HG02884 (cell line): ENCODE measurements at regions not wholly inside any gene's neighbourhood (a gene's known extent, or its start where the extent isn't known, plus 50 kb on each side); places are given as distances from the start of the nearest gene placed in this dataset.
"Not testable (repeated sequence)": the region's sequence is repeated elsewhere in the genome, so short reads cannot be mapped to it uniquely, and the experiment has no call there.

ENCODE experiments used
- ATAC-seq: cut with Tn5 transposase; IDR thresholded peaks from one replicate; pipeline ENCODE4 v1.9.1; 2021; ENCODE audit warnings: mild to moderate bottlenecking, moderate library complexity; ENCODE audit not compliant: unreplicated experiment

DNA sequence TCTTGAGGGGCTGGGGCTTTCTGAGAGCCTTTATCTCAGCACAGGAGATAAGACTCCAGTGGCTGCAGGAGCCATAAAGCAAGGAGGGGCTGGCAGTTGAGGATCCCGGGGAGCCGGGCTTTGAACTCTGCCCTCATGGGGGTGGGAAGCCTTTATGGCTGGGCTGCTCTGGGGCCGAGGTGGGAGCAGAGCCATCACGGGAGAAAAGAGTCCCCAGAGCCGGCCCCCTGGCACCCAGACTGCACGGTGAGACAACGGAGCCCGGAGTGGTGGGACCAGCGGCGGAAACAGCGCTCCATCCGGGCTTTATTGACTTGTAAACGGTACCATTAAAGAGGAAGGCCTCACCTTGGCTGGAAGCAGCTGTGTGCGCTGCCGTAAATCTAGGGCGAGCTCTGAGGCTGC is 162.6 kb downstream of the MYCN start:
- ATAC-seq = no peak

DNA sequence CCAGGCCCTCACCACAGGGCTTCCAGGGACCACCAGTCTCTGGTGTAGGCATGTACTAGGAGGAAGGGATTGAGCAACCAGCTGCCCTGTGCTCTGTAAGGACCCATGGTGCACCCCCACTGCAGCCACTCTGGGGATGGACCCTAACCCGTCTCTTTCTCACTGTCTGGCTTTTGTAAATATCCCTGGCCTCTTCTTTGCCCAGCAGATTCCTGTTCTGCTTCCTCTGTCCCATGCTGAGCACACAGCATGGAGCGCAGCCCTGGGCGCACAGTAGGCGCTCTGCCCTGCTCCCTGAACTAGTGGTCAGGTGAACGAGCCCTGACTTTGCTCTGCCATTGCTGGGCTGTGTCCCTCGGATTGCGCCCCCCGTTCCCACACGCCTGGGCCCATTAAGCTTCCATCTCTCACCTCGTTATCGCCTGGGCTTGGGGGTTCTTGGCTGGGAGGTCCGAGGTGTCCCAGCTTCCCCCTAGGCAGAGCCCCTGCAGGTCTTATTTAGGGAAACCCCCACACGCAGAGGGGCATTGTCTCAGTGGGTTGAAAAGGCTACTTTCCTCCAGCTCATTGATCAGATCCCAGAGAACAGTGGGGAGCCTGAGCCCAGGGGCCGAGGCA is 162.1 kb downstream of the MYCN start:
- no peak for ATAC-seq

DNA sequence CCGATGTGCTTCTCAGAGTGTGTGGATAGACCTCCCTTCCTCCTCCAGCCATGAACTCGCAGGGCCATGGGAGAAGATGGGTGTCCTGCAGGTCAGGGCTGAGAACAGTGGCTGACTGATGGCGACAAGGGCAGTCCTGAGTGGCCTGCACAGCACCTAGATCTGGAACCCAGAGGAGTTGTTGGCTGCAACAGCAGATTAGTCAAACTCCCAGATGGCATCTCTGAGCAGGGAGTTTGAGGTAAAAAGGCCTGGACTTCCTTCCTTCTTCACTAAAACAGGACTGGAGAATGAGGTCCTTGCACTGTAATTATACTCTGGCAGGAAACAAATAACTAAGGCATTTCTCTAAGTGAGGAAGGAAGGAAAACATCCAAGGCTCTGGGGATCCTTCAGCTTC is 160.8 kb downstream of the MYCN start:
- ATAC-seq = no peak

DNA sequence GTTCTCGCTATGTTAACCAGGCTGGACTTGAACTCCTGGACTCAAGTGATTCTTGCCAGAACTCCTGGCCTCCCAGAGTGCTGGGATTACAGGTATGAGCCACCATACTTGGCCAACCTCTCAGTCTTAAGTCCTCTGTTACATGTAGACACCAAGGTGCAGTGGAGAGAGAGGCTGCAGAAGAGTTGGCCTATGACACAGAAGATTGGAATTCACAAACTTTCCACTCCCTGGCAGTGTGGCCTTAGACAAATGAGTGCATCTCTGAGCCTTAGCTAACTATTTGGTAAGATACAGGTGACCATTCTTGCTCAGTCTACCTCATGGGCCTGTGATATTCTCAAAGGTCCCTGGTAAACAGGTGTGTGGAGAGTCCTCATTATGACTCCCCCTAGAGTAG is 159.7 kb downstream of the MYCN start:
- ATAC-seq = no peak

DNA sequence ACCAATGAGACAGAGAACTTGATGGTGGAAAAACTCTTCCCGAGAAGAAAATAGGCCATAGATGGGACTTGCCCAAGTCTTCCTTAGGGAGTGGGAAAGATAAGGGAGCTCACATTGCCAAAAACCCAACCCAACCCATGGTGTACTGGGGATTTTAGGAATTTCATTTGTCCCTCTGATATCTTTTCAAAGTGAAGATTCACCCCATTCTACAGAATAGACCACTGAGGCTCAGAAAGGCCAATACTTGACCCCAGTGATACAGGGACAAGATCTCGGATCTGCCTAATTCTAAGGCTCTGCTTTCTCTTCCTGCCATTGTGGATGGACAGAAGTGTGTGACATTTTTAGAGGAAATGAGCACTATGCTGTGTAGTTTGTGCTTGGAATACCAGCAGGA is 159.0 kb downstream of the MYCN start:
- no peak for ATAC-seq

DNA sequence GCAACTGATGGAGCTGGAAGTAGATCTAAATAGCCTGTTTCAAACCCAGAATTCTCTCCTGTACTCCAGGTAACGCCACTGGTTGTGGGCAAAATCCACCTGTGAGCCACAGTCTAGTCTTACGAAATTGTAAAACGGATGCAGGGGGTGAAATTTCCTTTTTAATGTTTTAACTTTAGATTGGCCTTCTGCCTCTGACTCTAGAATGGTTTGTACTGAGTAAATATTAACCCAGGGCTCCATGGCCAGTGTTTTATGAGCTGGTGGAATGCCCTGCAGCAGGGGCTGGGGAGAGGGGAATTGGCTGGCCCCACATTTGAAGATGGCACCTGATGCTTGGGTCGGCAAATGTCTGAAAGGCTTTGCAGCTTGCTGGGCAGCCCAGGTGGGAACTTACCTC is 156.6 kb downstream of the MYCN start:
- no peak for ATAC-seq

DNA sequence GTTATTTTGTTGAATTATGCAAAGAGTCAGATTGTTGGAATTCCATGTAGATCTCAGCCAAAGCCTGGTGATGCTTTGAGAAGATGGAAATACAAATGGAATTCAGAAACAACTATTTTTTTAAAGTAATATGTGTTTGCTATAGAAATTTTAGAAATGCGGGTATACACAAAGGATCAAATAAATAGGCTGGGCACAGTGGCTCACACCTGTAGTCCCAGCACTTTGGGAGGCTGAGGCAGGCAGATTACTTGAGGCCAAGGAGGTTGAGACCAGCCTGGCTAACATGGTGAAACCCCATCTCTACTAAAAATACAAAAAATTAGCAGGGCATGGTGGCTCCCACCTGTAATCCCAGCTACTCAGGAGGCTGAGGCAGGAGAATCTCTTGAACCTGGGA is 155.1 kb downstream of the MYCN start:
- ATAC-seq = not testable (repeated sequence)

DNA sequence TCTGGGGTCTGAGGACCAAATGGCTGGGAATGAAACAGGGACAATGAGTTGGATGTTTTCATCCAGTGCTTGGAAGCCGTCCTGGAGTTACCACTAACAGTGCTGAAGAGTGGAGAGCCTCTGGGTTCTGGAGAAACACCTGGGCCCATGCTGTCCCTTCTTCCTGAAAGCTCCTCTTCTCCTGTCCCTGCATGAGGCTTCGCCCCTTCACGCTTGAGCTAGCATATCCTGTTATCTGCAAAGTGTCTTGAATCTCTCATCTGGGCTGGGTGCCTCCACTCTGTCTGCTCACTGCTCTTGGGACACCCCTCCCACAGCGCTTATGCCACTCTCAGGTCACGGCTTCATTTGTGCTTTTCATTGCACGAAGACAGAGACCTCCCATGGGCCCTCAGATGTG is 154.5 kb downstream of the MYCN start:
- ATAC-seq = no peak

DNA sequence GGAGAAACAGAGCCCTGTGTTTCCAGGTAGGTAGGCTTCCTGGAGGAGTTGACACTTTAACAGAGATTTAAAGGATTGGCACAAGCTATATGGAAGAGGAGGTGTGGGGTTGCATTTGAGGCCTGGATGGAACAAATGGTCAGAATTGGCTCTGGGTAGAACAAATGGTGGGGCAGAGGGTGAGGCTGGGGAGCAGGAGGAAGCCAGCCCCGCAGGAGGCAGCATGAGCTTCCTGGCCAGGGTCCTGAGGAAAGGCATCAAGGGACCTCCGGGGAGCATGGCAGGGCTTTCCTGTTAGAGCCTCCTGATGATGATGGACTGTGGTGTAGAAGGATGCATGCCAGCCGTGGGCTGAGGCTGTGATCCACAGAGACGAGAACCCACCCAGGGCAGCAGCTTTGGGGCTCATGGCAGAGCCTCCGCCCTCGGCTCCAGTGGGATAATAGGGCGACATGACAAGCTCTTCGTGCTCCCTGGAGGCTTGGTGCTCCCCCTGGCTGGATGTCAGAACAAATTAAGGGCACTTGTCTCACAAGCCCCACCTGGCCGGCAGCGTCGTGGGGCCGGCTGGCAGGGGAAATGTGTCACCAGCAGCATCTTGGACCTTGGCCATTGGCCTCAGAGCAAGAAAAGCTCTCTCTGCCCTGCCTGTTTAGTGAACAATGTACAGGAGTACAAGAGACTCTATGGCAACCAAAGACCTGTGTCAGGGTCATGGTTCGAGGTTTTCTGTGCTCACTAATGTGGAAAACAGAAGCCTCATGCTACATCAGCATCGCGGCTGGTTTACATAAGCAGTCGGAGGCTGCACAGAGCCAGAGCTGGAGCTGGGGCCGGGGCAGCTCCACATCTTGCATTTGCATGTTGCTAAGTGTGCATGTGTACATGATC is 153.5 kb downstream of the MYCN start:
- ATAC-seq = no peak

DNA sequence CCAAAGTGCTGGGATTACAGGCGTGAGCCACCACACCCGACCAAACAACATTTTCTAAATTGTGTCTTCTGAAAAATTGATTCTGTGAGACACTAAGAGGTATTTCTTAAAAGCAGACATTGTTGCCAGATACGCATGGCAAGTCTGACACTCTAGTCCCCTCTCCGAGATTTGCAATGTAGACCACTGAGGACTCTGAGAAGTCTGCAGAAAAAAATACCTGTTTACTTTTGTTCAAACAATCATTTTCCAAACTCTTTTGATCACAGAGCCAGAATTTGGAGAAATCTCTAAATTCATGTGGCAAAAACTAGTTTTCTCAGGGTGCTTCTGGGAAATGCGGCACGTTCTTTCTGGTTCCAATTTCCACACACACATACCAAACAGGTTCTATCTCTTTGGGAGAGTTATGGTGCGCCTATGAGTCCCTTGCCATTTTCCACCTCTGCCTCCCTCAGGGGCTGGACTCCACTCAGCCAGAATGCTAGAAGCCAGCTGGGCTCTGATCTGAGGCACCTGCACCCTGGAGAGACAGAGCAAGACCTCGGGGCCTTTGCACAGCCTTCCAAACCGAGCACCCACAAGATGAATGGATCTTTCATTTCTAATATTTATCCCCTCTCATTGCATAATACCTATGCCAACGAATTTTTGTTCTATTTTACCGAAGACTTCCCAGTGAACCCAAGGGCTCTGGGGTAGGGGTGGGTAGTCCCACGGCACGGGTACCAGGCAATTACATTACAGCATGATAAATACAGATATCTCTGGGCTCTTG is 152.7 kb downstream of the MYCN start:
- ATAC-seq = no peak

DNA sequence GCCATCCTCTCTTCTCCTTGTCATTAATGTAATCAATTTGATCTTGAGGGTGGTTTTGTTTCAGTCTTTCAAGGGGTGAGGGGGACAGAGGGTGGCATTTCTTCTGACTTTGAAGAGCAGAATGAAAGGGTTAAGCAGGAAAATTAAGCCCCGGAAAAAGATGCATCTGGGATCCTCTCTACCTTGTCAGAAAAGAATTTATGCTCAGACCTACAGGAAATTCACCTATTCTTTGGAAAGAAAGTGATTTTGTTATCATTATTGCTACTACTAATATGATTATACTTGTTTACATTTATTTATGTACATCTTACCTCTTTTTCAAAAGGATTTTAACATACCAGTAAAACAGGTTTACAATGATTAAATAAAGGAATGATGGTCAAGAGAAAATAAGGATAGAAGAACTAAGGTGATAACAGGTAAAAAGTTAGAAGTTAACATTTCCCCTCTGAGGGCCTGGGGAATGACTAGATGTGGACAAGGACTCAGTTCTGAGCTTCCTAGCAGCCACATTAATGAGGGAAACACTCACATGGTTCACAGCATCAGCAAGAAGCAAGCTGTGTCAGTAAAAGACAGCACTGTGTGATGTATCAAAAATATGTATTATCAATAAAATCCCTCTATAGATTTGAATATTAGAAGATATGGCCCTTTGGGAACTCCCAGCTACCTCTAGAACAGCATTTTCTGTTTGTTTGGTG is 151.4 kb downstream of the MYCN start:
- no peak for ATAC-seq

DNA sequence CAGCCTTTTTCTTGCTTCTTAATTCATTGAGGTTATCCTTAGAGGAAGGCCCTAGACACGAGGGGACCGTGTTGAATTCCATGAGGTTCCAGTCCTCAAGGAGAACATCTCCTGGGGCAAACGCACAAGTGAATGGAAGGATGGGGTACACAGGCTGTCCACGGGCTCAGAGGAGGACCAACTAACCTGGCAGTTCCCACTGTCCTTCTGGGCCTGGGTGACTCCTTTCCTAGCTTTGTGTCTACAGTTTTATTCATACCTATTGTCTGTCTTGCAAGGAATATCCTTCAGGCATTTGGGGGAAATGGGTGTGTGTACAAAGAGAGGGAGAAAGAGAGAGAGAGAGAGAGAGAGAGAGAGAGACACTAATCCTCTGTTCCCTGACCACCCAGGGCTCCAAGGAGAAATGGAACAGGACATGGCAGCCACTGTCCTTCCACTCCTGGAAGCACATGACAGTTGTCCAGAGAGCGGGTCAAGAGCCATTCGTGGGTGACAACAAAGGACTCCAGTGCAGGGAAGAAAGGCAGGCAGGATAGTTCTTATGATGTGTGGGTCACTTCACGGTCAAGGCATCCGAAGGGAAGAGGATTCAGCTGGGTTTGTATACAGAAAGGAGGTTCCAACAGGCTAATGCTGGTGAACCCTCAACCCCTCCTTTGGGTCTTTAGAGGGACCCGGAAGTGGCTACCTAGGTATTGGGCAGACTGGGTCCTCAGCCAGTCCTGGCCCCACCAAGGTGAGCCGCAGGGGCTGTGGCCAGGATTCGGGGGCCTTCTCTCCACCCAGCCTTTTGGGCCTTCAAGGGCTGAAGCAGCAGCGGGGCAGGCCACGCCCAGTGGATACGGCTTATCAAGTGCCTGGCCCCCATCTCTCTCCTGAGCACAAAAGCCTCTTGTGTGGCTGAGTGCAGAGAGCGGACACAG is 150.6 kb downstream of the MYCN start:
- no peak for ATAC-seq

DNA sequence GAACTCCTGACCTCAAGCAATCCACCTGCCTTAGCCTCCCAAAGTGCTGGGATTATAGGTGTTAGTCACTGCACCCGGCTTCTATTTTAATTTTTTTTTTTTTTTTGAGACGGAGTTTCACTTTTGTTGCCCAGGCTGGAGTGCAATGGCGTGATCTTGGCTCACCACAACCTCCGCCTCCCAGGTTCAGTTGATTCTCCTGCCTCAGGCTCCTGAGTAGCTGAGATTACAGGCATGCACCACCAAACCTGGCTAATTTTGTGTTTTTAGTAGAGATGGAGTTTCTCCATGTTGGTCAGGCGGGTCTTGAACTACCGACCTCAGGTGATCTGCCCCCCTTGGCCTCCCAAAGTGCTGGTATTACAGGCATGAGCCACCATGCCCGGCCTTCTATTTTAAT is 149.1 kb downstream of the MYCN start:
- not testable (repeated sequence) for ATAC-seq

DNA sequence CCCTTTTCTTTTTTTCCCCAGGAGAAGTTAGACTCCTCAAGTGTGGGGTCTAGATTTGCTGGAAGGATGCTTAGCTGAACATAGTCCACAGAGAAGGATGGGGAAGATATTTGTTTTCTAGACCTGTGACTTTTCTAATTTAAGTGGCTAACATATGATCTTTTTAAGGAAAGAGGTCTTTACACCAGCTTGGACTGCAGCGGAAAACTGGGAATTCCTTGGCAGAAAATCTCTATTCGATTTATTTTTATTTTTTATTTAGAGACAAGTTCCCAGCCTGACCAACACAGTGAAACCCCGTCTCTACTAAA is 148.4 kb downstream of the MYCN start:
- ATAC-seq = no peak

DNA sequence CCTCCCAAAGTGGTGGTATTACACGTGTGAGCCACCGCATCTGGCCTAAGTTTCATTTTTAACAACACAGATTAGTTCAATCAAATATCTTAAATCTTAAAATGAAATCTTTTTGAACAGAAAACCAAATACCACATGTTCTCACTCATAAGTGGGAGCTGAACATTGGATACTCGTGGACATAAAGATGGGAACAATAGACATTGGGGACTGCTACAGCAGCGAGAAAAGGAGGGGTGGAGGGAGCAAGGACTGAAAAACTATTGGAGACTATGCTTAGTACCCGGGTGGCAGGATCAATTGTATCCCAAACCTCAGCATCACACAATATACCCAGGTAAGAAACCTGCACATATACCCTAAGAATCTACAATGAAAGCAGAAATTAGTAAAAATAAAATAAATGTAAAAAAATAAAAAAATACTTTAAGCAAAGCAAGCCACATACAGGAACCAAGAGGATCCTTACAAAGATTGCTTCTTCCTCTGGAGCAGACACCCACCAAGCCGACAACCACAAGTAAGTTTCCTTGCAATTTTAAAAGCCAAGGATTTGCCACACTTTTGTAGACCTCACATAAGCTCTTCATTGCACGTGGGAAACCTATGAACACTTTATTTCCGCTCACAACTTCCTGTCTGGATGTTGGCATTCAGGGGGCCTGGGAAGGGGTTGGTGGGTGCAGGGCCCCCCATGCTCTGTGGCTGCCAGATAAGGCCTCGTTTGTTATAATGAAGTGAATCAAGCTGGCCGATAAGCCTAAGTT is 147.9 kb downstream of the MYCN start:
- ATAC-seq = no peak

DNA sequence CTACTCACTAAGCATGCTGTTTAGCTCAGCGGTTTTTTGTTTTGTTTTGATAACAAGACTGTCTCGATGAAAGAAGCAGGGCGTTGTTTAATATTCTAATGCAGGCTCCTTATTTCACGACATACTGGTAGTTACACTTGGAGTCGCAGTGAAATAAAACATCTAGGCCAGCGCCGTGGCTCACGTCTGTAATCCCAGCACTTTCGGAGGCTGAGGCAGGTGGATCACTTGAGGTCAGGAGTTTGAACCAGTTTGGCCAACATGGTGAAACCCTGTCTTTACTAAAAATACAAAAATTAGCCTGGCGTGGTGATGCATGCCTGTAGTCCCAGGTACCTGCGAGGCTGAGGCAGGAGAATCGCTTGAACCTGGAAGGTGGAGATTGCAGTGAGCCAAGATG is 145.8 kb downstream of the MYCN start:
- ATAC-seq = not testable (repeated sequence)

DNA sequence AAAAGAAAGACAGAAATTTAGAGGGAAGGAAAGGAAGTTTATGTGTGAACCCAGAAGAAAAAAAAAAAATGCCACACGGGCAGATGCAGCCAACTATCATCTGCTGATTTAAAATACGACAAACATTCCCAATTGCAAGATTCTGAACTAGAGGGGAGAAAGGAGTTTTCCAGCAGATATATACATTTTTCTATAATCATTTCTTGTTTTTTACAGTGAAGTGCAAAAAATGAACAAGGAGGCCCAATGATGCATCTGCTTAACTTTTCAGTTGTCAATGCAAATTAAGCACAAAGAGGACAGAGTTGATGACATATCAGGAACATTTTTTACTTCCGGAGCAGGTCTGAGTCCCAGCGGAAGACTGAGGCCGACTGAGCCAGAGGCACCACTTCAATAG is 144.7 kb downstream of the MYCN start:
- ATAC-seq = no peak

DNA sequence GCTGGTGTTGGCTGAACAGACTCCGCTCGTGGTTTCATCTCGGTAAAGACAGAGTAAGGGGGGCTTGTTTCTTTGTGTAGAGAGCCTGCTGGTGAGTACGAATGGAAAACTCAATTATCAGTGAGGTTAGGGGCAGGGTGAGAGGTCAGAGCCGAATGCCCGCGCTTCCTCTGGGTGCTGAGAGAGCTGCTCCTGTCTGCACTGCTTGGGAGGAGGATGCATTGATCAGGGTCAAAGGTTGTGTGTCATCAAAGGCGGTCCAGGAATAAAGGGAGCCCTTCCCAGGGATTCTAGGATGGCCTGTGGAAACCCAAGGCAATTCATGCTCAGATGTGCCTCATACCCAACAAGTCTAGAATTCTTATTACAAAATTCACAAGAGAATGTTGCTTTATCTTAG is 143.9 kb downstream of the MYCN start:
- ATAC-seq = no peak

DNA sequence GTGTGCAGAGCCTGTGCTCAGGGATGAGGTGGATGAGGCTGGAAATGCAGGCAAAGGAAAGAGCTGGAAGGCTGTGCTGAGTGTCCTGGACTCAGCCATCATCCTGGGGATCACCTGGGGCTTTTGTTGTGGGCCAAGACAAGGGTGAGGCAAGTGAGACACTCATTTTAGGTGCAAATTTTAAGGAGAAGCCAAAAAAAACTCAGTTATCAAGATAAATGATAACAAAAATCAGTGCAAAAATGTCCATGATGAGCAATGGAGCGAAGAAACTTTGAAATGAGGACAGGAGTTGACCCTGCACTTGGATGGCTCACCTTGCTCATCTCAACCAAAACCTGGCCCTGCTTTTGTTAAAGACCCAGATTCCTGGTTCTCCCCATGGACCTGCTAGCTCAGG is 141.9 kb downstream of the MYCN start:
- ATAC-seq = no peak
